Anterior cingulate cortex (tissue), 58 donors: ENCODE measurements at regions not wholly inside any gene's neighbourhood (a gene's known extent, or its start where the extent isn't known, plus 50 kb on each side); places are given as distances from the start of the nearest gene placed in this dataset.

ENCODE experiments used
- DNase-seq, 58 donors: peaks; one replicate each; lab custom pipeline; 2025; lab: John Stamatoyannopoulos, UW

- DNase-seq = no peak
Observed at GRCh38 chr2:120807751-120808150, 72.1 kb downstream of the GLI2 start.

- no peak for DNase-seq
Observed at GRCh38 chr2:120809151-120809550, 73.5 kb downstream of the GLI2 start.

- no peak for DNase-seq
Observed at GRCh38 chr2:120809609-120810440, 74.2 kb downstream of the GLI2 start.

GRCh38 chr2:120810639-120811038 lies 75.0 kb downstream of the GLI2 start:
- DNase-seq = no peak

GRCh38 chr2:120812866-120813265 lies 77.2 kb downstream of the GLI2 start:
- DNase-seq = no peak

- DNase-seq = no peak
Observed at GRCh38 chr2:120814352-120814751, 78.7 kb downstream of the GLI2 start.

- DNase-seq = no peak
Observed at GRCh38 chr2:120815292-120815691, 79.6 kb downstream of the GLI2 start.

- DNase-seq = no peak
Observed at GRCh38 chr2:120817136-120817955, 81.7 kb downstream of the GLI2 start.

GRCh38 chr2:120817956-120818325 lies 82.3 kb downstream of the GLI2 start:
- DNase-seq = no peak

GRCh38 chr2:120818441-120818920 lies 82.8 kb downstream of the GLI2 start:
- peak in 12 of 58 donors; percentile 9 to 61 (median 19) for DNase-seq

GRCh38 chr2:120819720-120820210 lies 84.1 kb downstream of the GLI2 start:
- no peak for DNase-seq

- DNase-seq = peak in 3 of 58 donors; percentile 7 to 21 (median 12)
Observed at GRCh38 chr2:120820263-120820952, 84.7 kb downstream of the GLI2 start.

- DNase-seq = no peak
Observed at GRCh38 chr2:120820953-120821279, 85.2 kb downstream of the GLI2 start.

- no peak for DNase-seq
Observed at GRCh38 chr2:120821446-120822160, 85.9 kb downstream of the GLI2 start.

GRCh38 chr2:120822933-120823332 lies 87.3 kb downstream of the GLI2 start:
- DNase-seq = no peak

- DNase-seq = no peak
Observed at GRCh38 chr2:120823551-120823950, 87.9 kb downstream of the GLI2 start.

GRCh38 chr2:120824246-120824645 lies 88.6 kb downstream of the GLI2 start:
- DNase-seq = no peak

- DNase-seq = peak in 51 of 58 donors; percentile 22 to 91 (median 70)
Observed at GRCh38 chr2:120825370-120826259, 89.9 kb downstream of the GLI2 start.

- DNase-seq = no peak
Observed at GRCh38 chr2:120826260-120826648, 90.6 kb downstream of the GLI2 start.
